HG02938 (cell line): ENCODE measurements at regions not wholly inside any gene's neighbourhood (a gene's known extent, or its start where the extent isn't known, plus 50 kb on each side); places are given as distances from the start of the nearest gene placed in this dataset.

Source experiments
- ATAC-seq: cut with Tn5 transposase; IDR thresholded peaks from one replicate; pipeline ENCODE4 v1.9.1; 2021; ENCODE audit warnings: mild to moderate bottlenecking, moderate library complexity; ENCODE audit not compliant: unreplicated experiment

GRCh38 chr18:78738076-78738690 is 241.4 kb upstream of the SALL3 start:
- no peak for ATAC-seq

GRCh38 chr18:78739115-78739514 is 240.5 kb upstream of the SALL3 start:
- ATAC-seq: no peak

GRCh38 chr18:78739882-78740677 is 239.5 kb upstream of the SALL3 start:
- ATAC-seq: no peak

GRCh38 chr18:78740876-78741275 is 238.7 kb upstream of the SALL3 start:
- no peak for ATAC-seq

GRCh38 chr18:78741381-78742217 is 238.0 kb upstream of the SALL3 start:
- no peak for ATAC-seq

GRCh38 chr18:78742218-78742745 is 237.3 kb upstream of the SALL3 start:
- no peak for ATAC-seq

GRCh38 chr18:78743078-78743477 is 236.5 kb upstream of the SALL3 start:
- ATAC-seq: no peak

- no peak for ATAC-seq
Observed at GRCh38 chr18:78751664-78752063, 228.0 kb upstream of the SALL3 start.

- ATAC-seq: no peak
Observed at GRCh38 chr18:78753240-78753639, 226.4 kb upstream of the SALL3 start.

- ATAC-seq: no peak
Observed at GRCh38 chr18:78754311-78755043, 225.1 kb upstream of the SALL3 start.

GRCh38 chr18:78757014-78757413 is 222.6 kb upstream of the SALL3 start:
- ATAC-seq: no peak

GRCh38 chr18:78758496-78758895 is 221.1 kb upstream of the SALL3 start:
- no peak for ATAC-seq

- no peak for ATAC-seq
Observed at GRCh38 chr18:78762753-78763152, 216.9 kb upstream of the SALL3 start.

GRCh38 chr18:78764544-78764943 is 215.1 kb upstream of the SALL3 start:
- no peak for ATAC-seq

- no peak for ATAC-seq
Observed at GRCh38 chr18:78765142-78765541, 214.5 kb upstream of the SALL3 start.

- ATAC-seq: no peak
Observed at GRCh38 chr18:78765637-78766281, 213.9 kb upstream of the SALL3 start.

- no peak for ATAC-seq
Observed at GRCh38 chr18:78766651-78767533, 212.7 kb upstream of the SALL3 start.

GRCh38 chr18:78767648-78768071 is 212.0 kb upstream of the SALL3 start:
- no peak for ATAC-seq

- no peak for ATAC-seq
Observed at GRCh38 chr18:78768221-78768620, 211.4 kb upstream of the SALL3 start.
